Neural progenitor cell (in vitro differentiated cells): ENCODE measurements at regions not wholly inside any gene's neighbourhood (a gene's known extent, or its start where the extent isn't known, plus 50 kb on each side); places are given as distances from the start of the nearest gene placed in this dataset.

Experiments
- DNase-seq: peaks from one replicate; pipeline ENCODE4 v3.0.0-alpha.2; 2016; ENCODE audit warnings: low spot score
- H2AFZ ChIP-seq: fragments of 200-600 bp; sonication (generic); replicated peaks from 2 replicates; pipeline ENCODE4 v1.6.1; 2016; ENCODE audit warnings: antibody characterized with exemption
- H3F3A ChIP-seq: fragments of 200-600 bp; sonication (generic); 2 replicates; pipeline ENCODE4 v1.6.1; 2016; ENCODE audit warnings: antibody characterized with exemption, low read depth
- H3K27ac ChIP-seq: fragments of 200-600 bp; sonication (generic); 2 replicates; pipeline ENCODE4 v1.5.1; 2016; ENCODE audit warnings: mild to moderate bottlenecking
- H3K27me3 ChIP-seq: fragments of 200-600 bp; sonication (generic); 2 replicates; pipeline ENCODE4 v1.6.1; 2016; ENCODE audit warnings: mild to moderate bottlenecking, moderate library complexity
- H3K36me3 ChIP-seq: fragments of 200-600 bp; sonication (generic); 2 replicates; pipeline ENCODE4 v1.5.1; 2016
- H3K4me1 ChIP-seq: fragments of 200-600 bp; sonication (generic); 2 replicates; pipeline ENCODE4 v1.6.1; 2016; ENCODE audit warnings: mixed run types
- H3K4me2 ChIP-seq: fragments of 200-600 bp; sonication (generic); 2 replicates; pipeline ENCODE4 v1.6.1; 2016
- H3K4me3 ChIP-seq: fragments of 200-600 bp; sonication (generic); 2 replicates; pipeline ENCODE4 v1.5.1; 2016
- H3K79me2 ChIP-seq: fragments of 200-600 bp; sonication (generic); 2 replicates; pipeline ENCODE4 v1.6.1; 2016; ENCODE audit warnings: low read depth
- H3K9ac ChIP-seq: fragments of 200-600 bp; sonication (generic); 2 replicates; pipeline ENCODE4 v1.6.1; 2016
- H3K9me3 ChIP-seq: fragments of 200-600 bp; sonication (generic); 2 replicates; pipeline ENCODE4 v1.5.1; 2016; ENCODE audit warnings: low read depth
- H4K20me1 ChIP-seq: fragments of 200-600 bp; sonication (generic); 2 replicates; pipeline ENCODE4 v1.6.1; 2016; ENCODE audit warnings: low read depth
- H3K27ac Mint-ChIP-seq: 3 replicates; pipeline ENCODE4 v1.8.0; 2021; ENCODE audit warnings: mixed read lengths
- H3K27me3 Mint-ChIP-seq: 2 replicates; pipeline ENCODE4 v1.8.0; 2022; ENCODE audit warnings: low read depth, mild to moderate bottlenecking, inconsistent platforms, moderate library complexity, mixed read lengths; ENCODE audit not compliant: insufficient read depth
- H3K36me3 Mint-ChIP-seq: 3 replicates; pipeline ENCODE4 v1.8.0; 2021; ENCODE audit warnings: mixed read lengths
- H3K4me1 Mint-ChIP-seq: 3 replicates; pipeline ENCODE4 v1.8.0; 2021; ENCODE audit warnings: mixed read lengths
- H3K4me3 Mint-ChIP-seq: 3 replicates; pipeline ENCODE4 v1.8.0; 2021; ENCODE audit warnings: mild to moderate bottlenecking, moderate library complexity, mixed read lengths
- H3K9me3 Mint-ChIP-seq: 3 replicates; pipeline ENCODE4 v1.8.0; 2020; ENCODE audit warnings: mixed read lengths
- CTCF ChIP-seq: fragments of 200-600 bp; sonication (generic); IDR thresholded peaks from 2 replicates; pipeline ENCODE4 v1.5.1; 2017; ENCODE audit warnings: antibody characterized with exemption, mild to moderate bottlenecking
- EZH2 ChIP-seq: fragments of 200-600 bp; sonication (generic); IDR thresholded peaks from 2 replicates; pipeline ENCODE4 v1.6.1; 2017; ENCODE audit warnings: antibody characterized with exemption, mild to moderate bottlenecking, moderate library complexity
- EZH2phosphoT487 ChIP-seq: fragments of 200-600 bp; sonication (generic); IDR thresholded peaks from 2 replicates; pipeline ENCODE4 v1.6.1; 2017; ENCODE audit warnings: antibody characterized with exemption

DNA sequence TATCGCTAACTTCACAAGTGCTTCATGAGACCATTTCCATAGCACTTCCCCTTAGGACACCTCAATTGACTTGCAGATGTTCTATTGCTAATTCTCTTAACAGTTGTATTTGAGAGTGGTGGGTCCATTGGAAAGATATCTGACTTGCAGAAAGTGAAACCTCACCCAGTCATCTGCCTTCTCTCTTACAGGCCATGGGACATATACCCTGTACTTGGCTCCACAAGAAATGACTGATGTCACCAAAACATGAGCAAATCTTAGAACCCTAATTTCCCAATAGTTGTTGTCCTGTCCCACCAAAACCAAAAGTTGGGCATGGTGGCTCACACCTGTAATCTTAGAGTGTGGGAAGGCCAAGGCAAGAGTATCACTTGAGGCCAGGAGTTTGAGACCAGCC lies 101.9 kb upstream of the MAML3 start:
- H2AFZ ChIP-seq, result no peak overlapping the region
- Mint-ChIP-seq H3K4me1 (peaks cover 27% of the 10 kb centered on the region), H3K27me3 (peaks cover 5% of the 10 kb centered on the region), H3K36me3 (no peaks in the 10 kb centered on the region), H3K9me3 (no peaks in the 10 kb centered on the region), H3K4me3 (no peak overlapping the region), H3K27ac (no peak overlapping the region)
- H3K27ac ChIP-seq, result no peak overlapping the region
- no peaks in the 10 kb centered on the region for H3K79me2 ChIP-seq
- H3K4me3 ChIP-seq, result no peak overlapping the region
- no peak for TF ChIP-seq EZH2
- TF ChIP-seq EZH2phosphoT487, result no peak
- no peak for TF ChIP-seq CTCF
- H3K9ac ChIP-seq, result no peak overlapping the region
- H3K9me3 ChIP-seq, result no peaks in the 10 kb centered on the region
- no peak overlapping the region for H3K4me2 ChIP-seq
- H4K20me1 ChIP-seq, result no peaks in the 10 kb centered on the region
- peaks cover 7% of the 10 kb centered on the region for H3K27me3 ChIP-seq
- peaks cover 7% of the 10 kb centered on the region for H3F3A ChIP-seq
- peaks cover 23% of the 10 kb centered on the region for H3K4me1 ChIP-seq
- H3K36me3 ChIP-seq, result no peaks in the 10 kb centered on the region
- no peak for DNase-seq

DNA sequence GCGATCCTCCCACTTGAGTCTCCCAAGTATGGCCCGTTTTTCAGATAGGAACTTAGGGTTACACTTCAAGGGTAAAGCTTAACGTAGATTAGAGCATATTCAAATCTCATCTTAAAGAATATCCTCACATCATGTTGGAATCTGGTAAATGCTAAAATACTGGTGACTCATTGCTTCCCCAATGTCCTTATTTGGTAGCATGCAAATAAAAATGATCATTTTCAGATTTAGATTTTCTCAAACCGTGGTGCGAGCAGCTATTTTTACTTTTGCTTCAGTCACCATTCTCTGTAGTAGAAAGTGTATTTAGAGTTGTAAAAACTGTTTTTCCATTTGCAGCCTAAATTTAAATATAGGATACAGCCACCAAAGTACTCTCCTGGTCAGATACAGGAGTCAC lies 101.5 kb upstream of the MAML3 start:
- Histone ChIP-seq H3K4me2 (no peak overlapping the region), H3K4me1 (peaks cover 23% of the 10 kb centered on the region), H3K79me2 (no peaks in the 10 kb centered on the region), H3K27me3 (peaks cover 7% of the 10 kb centered on the region), H3K9me3 (no peaks in the 10 kb centered on the region), H3K9ac (no peak overlapping the region), H3K4me3 (no peak overlapping the region), H4K20me1 (no peaks in the 10 kb centered on the region), H3K27ac (no peak overlapping the region), H3K36me3 (no peaks in the 10 kb centered on the region), H3F3A (peaks cover 7% of the 10 kb centered on the region), H2AFZ (no peak overlapping the region)
- no peak overlapping the region for H3K4me3 Mint-ChIP-seq
- peaks cover 5% of the 10 kb centered on the region for H3K27me3 Mint-ChIP-seq
- no peaks in the 10 kb centered on the region for H3K36me3 Mint-ChIP-seq
- no peak for DNase-seq
- TF ChIP-seq CTCF (no peak), EZH2 (no peak), EZH2phosphoT487 (no peak)
- no peak overlapping the region for H3K27ac Mint-ChIP-seq
- H3K9me3 Mint-ChIP-seq, result no peaks in the 10 kb centered on the region
- H3K4me1 Mint-ChIP-seq, result peaks cover 32% of the 10 kb centered on the region

- Histone ChIP-seq H4K20me1 (no peaks in the 10 kb centered on the region), H3K27ac (no peak overlapping the region), H2AFZ (no peak overlapping the region), H3K36me3 (no peaks in the 10 kb centered on the region), H3F3A (peaks cover 7% of the 10 kb centered on the region), H3K27me3 (peaks cover 7% of the 10 kb centered on the region), H3K4me3 (no peak overlapping the region), H3K79me2 (no peaks in the 10 kb centered on the region), H3K9me3 (no peaks in the 10 kb centered on the region), H3K9ac (no peak overlapping the region), H3K4me2 (no peak overlapping the region), H3K4me1 (peaks cover 23% of the 10 kb centered on the region)
- TF ChIP-seq EZH2phosphoT487 (no peak), CTCF (no peak), EZH2 (no peak)
- Mint-ChIP-seq H3K27ac (no peak overlapping the region), H3K36me3 (no peaks in the 10 kb centered on the region), H3K27me3 (peaks cover 5% of the 10 kb centered on the region), H3K4me3 (no peak overlapping the region), H3K9me3 (no peaks in the 10 kb centered on the region), H3K4me1 (peaks cover 35% of the 10 kb centered on the region)
- no peak for DNase-seq
Observed at GRCh38 chr4:140254651-140255299, 100.8 kb upstream of the MAML3 start.
